ENCODE measurements at regions not wholly inside any gene's neighbourhood (a gene's known extent, or its start where the extent isn't known, plus 50 kb on each side); places are given as distances from the start of the nearest gene placed in this dataset.

GRCh38 chr3:146658841-146659240 lies 53.7 kb upstream of the PLSCR5 start:
- H3K36me3 Mint-ChIP-seq (ENCODE audit: low read depth), result no peaks in the 10 kb centered on the region
- no peak overlapping the region for H3K4me3 Mint-ChIP-seq
- no peaks in the 10 kb centered on the region for H3K27me3 Mint-ChIP-seq
- no peak for DNase-seq
- no peaks in the 10 kb centered on the region for H3K4me1 Mint-ChIP-seq
- intact Hi-C loops (cut with micrococcal nuclease), result no loop called here
- H3K9me3 Mint-ChIP-seq, result no peaks in the 10 kb centered on the region
- H3K27ac Mint-ChIP-seq, result no peak overlapping the region

GRCh38 chr3:146655333-146655996 lies 50.3 kb upstream of the PLSCR5 start:
- no peaks in the 10 kb centered on the region for H3K27me3 Mint-ChIP-seq
- intact Hi-C loops (cut with micrococcal nuclease), result no loop called here
- no peaks in the 10 kb centered on the region for H3K36me3 Mint-ChIP-seq (ENCODE audit: low read depth)

More at GRCh38 chr3:146655333-146655996, 50.3 kb upstream of the PLSCR5 start:
- Mint-ChIP-seq H3K4me1 (no peaks in the 10 kb centered on the region), H3K9me3 (no peaks in the 10 kb centered on the region), H3K27ac (no peak overlapping the region), H3K4me3 (no peak overlapping the region)
- no peak for DNase-seq

Measured in activated CD4-positive, alpha-beta T cell treated with anti-CD3 and anti-CD28 coated beads, Interleukin-2, amount 10 ng/mL, durations not matched to agents 24 days and 14 days (primary cell).